Type B pancreatic cell (in vitro differentiated cells): ENCODE measurements at regions not wholly inside any gene's neighbourhood (a gene's known extent, or its start where the extent isn't known, plus 50 kb on each side); places are given as distances from the start of the nearest gene placed in this dataset.

Experiments
- DNase-seq: peaks from one replicate; pipeline ENCODE4 v3.0.0; 2021; ENCODE audit warnings: mixed read lengths; ENCODE audit not compliant: unreplicated experiment; ENCODE audit errors: extremely low spot score
- H3K27ac Mint-ChIP-seq: 2 replicates; pipeline ENCODE4 v1.8.0; 2021; ENCODE audit warnings: mild to moderate bottlenecking, mixed read lengths
- H3K27me3 Mint-ChIP-seq: 2 replicates; pipeline ENCODE4 v1.8.0; 2021; ENCODE audit warnings: mixed read lengths
- H3K36me3 Mint-ChIP-seq: 2 replicates; pipeline ENCODE4 v1.8.0; 2021; ENCODE audit warnings: mixed read lengths
- H3K4me1 Mint-ChIP-seq: one replicate; pipeline ENCODE4 v1.8.0; 2021; ENCODE audit warnings: mixed read lengths; ENCODE audit not compliant: unreplicated experiment
- H3K4me3 Mint-ChIP-seq: 2 replicates; pipeline ENCODE4 v1.8.0; 2021; ENCODE audit warnings: mild to moderate bottlenecking, mixed read lengths
- H3K9me3 Mint-ChIP-seq: 2 replicates; pipeline ENCODE4 v1.8.0; 2021; ENCODE audit warnings: mixed read lengths
- TF ChIP-seq, protein P1 (sequence below): fragments of 200-600 bp; sonication (generic); conservative IDR thresholded peaks from 2 replicates; pipeline ENCODE4 v1.5.0; 2021; ENCODE audit warnings: antibody characterized with exemption, mild to moderate bottlenecking

DNA sequence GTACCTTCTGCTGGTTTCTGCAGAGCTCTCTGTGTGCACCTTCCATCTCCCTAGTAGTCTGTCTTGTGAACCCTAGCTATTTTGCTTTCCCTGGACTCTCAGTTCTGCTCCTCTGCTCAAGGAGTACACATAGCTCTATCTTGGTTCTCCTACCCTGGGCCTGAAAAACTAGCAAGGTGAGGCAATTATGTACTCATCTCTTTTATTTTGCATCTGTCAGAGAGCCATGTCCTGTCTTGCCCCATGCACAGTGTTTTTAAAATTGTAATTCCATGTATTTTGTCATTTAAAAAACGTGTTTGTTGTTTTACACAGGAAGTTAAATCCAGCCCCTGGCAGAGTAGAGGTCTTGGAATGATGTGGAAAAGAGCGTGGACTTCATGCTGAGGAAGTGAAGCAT, 684.9 kb upstream of the CPEB2 start:
- Mint-ChIP-seq H3K36me3 (no peaks in the 10 kb centered on the region), H3K27me3 (no peaks in the 10 kb centered on the region), H3K9me3 (no peaks in the 10 kb centered on the region), H3K4me3 (no peak overlapping the region), H3K4me1 (no peaks in the 10 kb centered on the region), H3K27ac (no peak overlapping the region)
- TF ChIP-seq, protein P1, sequence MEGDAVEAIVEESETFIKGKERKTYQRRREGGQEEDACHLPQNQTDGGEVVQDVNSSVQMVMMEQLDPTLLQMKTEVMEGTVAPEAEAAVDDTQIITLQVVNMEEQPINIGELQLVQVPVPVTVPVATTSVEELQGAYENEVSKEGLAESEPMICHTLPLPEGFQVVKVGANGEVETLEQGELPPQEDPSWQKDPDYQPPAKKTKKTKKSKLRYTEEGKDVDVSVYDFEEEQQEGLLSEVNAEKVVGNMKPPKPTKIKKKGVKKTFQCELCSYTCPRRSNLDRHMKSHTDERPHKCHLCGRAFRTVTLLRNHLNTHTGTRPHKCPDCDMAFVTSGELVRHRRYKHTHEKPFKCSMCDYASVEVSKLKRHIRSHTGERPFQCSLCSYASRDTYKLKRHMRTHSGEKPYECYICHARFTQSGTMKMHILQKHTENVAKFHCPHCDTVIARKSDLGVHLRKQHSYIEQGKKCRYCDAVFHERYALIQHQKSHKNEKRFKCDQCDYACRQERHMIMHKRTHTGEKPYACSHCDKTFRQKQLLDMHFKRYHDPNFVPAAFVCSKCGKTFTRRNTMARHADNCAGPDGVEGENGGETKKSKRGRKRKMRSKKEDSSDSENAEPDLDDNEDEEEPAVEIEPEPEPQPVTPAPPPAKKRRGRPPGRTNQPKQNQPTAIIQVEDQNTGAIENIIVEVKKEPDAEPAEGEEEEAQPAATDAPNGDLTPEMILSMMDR, result no peak
- no peak for DNase-seq

DNA sequence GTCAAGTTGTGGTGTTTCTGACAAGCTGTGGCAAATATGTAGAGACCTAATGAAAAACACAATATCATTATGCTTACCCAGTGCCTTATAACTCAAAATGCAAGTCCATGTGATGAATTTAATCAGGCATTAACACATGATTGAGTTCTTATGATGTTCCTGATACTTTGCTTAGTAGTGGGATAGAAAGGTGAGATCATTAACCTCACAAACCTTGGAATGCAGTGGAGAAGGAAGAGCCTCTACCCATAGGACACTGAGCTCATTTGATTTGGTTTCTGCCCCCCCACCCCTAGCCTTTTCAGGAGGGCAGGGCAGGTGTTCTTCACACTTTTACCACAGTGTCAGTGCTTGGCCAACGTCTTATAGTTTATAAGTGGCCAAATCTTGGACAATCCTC, 683.6 kb upstream of the CPEB2 start:
- H3K36me3 Mint-ChIP-seq, result no peaks in the 10 kb centered on the region
- H3K27ac Mint-ChIP-seq, result no peak overlapping the region

DNA sequence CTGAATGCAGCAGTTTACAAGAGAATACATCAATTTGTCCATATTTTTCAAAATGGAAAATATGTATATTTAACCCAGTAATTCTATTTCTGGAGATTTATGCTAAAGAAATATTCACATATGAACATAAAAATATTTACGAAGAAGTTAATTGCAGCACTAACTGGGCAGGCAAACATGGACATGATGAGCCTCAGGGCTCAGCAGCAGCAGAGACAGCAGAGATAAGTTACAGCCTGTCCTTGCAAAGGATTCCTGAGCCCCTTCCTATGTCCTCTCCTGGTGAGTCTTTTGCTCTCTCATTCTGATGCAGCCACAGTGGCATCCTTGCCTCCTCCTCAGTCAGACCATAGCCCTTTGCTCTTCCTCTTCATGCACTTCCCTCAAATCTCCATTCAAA, 680.6 kb upstream of the CPEB2 start:
- no peak for DNase-seq
- no peak overlapping the region for H3K27ac Mint-ChIP-seq
- H3K4me1 Mint-ChIP-seq, result no peaks in the 10 kb centered on the region
- no peaks in the 10 kb centered on the region for H3K9me3 Mint-ChIP-seq
- no peaks in the 10 kb centered on the region for H3K36me3 Mint-ChIP-seq
- H3K27me3 Mint-ChIP-seq, result no peaks in the 10 kb centered on the region
- no peak overlapping the region for H3K4me3 Mint-ChIP-seq
- TF ChIP-seq, protein P1, result no peak

More for the DNA sequence above, 683.6 kb upstream of the CPEB2 start:
- Mint-ChIP-seq H3K4me1 (no peaks in the 10 kb centered on the region), H3K4me3 (no peak overlapping the region), H3K9me3 (no peaks in the 10 kb centered on the region), H3K27me3 (no peaks in the 10 kb centered on the region)
- TF ChIP-seq, protein P1, result no peak
- no peak for DNase-seq

- Mint-ChIP-seq H3K4me3 (no peak overlapping the region), H3K27me3 (no peaks in the 10 kb centered on the region), H3K9me3 (no peaks in the 10 kb centered on the region), H3K4me1 (no peaks in the 10 kb centered on the region), H3K27ac (no peak overlapping the region), H3K36me3 (no peaks in the 10 kb centered on the region)
- no peak for DNase-seq
- TF ChIP-seq, protein P1, result no peak
Measured at GRCh38 chr4:14323191-14323590, 679.1 kb upstream of the CPEB2 start.

GRCh38 chr4:14329228-14329627, 673.1 kb upstream of the CPEB2 start:
- H3K4me3 Mint-ChIP-seq, result no peak overlapping the region
- no peaks in the 10 kb centered on the region for H3K9me3 Mint-ChIP-seq
- TF ChIP-seq, protein P1, result no peak
- H3K4me1 Mint-ChIP-seq, result no peaks in the 10 kb centered on the region
- H3K27ac Mint-ChIP-seq, result no peak overlapping the region
- DNase-seq, result no peak
- H3K27me3 Mint-ChIP-seq, result no peaks in the 10 kb centered on the region
- no peaks in the 10 kb centered on the region for H3K36me3 Mint-ChIP-seq

GRCh38 chr4:14333616-14334015, 668.7 kb upstream of the CPEB2 start:
- Mint-ChIP-seq H3K4me1 (no peaks in the 10 kb centered on the region), H3K27me3 (peaks cover 4% of the 10 kb centered on the region), H3K4me3 (no peak overlapping the region), H3K27ac (no peak overlapping the region), H3K36me3 (no peaks in the 10 kb centered on the region), H3K9me3 (no peaks in the 10 kb centered on the region)
- TF ChIP-seq, protein P1, result no peak
- no peak for DNase-seq
